ENCODE measurements at regions not wholly inside any gene's neighbourhood (a gene's known extent, or its start where the extent isn't known, plus 50 kb on each side); places are given as distances from the start of the nearest gene placed in this dataset.

GRCh38 chr6:16973545-16974386 lies 128.1 kb upstream of the STMND1 start:
- no peaks in the 10 kb centered on the region for H3K36me3 Mint-ChIP-seq (ENCODE audit: low read depth)
- H3K4me3 Mint-ChIP-seq = no peak overlapping the region
- no peak for TF ChIP-seq CTCF (conservative IDR thresholded peaks at IDR 0.05)
- 88 to 89% methylated on average over 9 to 12 of the region's 12 CpGs for WGBS, 2 experiments (ENCODE audit: insufficient coverage in 1 of 2, insufficient read length in 1 of 2)
- H3K4me3 ChIP-seq (ENCODE audit: low read length) = no peak overlapping the region
- H3K9ac ChIP-seq (ENCODE audit: extremely low read depth, low read length, poor library complexity, severe bottlenecking) = no peak overlapping the region
- H3K27ac Mint-ChIP-seq = no peak overlapping the region
- DNase-seq = no peak
- H3K27me3 Mint-ChIP-seq (ENCODE audit: insufficient read depth) = peaks cover 14% of the 10 kb centered on the region
- no peaks in the 10 kb centered on the region for H3K9me3 Mint-ChIP-seq
- no peaks in the 10 kb centered on the region for H3K27me3 ChIP-seq (ENCODE audit: control insufficient read depth, insufficient read depth, low read length, poor library complexity, severe bottlenecking)
- no peaks in the 10 kb centered on the region for H3K36me3 ChIP-seq (ENCODE audit: control insufficient read depth, insufficient read depth, low read length)
- H3K9me3 ChIP-seq (ENCODE audit: control insufficient read depth, low read length) = no peaks in the 10 kb centered on the region
- peaks cover 5% of the 10 kb centered on the region for H3K4me1 ChIP-seq (ENCODE audit: control insufficient read depth, insufficient read depth, low read length)
- peaks cover 1% of the 10 kb centered on the region for H3K4me1 Mint-ChIP-seq
- H3K27ac ChIP-seq (ENCODE audit: low read depth, low read length) = no peak overlapping the region

GRCh38 chr6:16973051-16973450 lies 128.8 kb upstream of the STMND1 start:
- H3K4me1 ChIP-seq (ENCODE audit: control insufficient read depth, insufficient read depth, low read length) = peaks cover 5% of the 10 kb centered on the region
- no peak overlapping the region for H3K9ac ChIP-seq (ENCODE audit: extremely low read depth, low read length, poor library complexity, severe bottlenecking)
- H3K4me3 ChIP-seq (ENCODE audit: low read length) = no peak overlapping the region
- H3K9me3 ChIP-seq (ENCODE audit: control insufficient read depth, low read length) = no peaks in the 10 kb centered on the region
- DNase-seq = no peak
- no peak overlapping the region for H3K27ac Mint-ChIP-seq
- H3K27me3 Mint-ChIP-seq (ENCODE audit: insufficient read depth) = peaks cover 12% of the 10 kb centered on the region
- H3K4me3 Mint-ChIP-seq = no peak overlapping the region
- no peaks in the 10 kb centered on the region for H3K9me3 Mint-ChIP-seq
- no peak for TF ChIP-seq CTCF (conservative IDR thresholded peaks at IDR 0.05)
- no peaks in the 10 kb centered on the region for H3K36me3 ChIP-seq (ENCODE audit: control insufficient read depth, insufficient read depth, low read length)
- H3K27me3 ChIP-seq (ENCODE audit: control insufficient read depth, insufficient read depth, low read length, poor library complexity, severe bottlenecking) = no peaks in the 10 kb centered on the region
- H3K4me1 Mint-ChIP-seq = peaks cover 1% of the 10 kb centered on the region
- 90 to 93% methylated on average over 5 of the region's 5 CpGs for WGBS, 2 experiments (ENCODE audit: insufficient coverage in 1 of 2, insufficient read length in 1 of 2)
- H3K27ac ChIP-seq (ENCODE audit: low read depth, low read length) = no peak overlapping the region
- no peaks in the 10 kb centered on the region for H3K36me3 Mint-ChIP-seq (ENCODE audit: low read depth)

GRCh38 chr6:16972535-16972934 lies 129.3 kb upstream of the STMND1 start:
- Mint-ChIP-seq H3K4me1 (peaks cover 1% of the 10 kb centered on the region), H3K36me3 (ENCODE audit: low read depth) (no peaks in the 10 kb centered on the region), H3K27me3 (ENCODE audit: insufficient read depth) (peaks cover 12% of the 10 kb centered on the region), H3K4me3 (no peak overlapping the region), H3K9me3 (no peaks in the 10 kb centered on the region), H3K27ac (no peak overlapping the region)
- no peaks in the 10 kb centered on the region for H3K36me3 ChIP-seq (ENCODE audit: control insufficient read depth, insufficient read depth, low read length)
- WGBS, 2 experiments (ENCODE audit: insufficient coverage in 1 of 2, insufficient read length in 1 of 2) = 95 to 100% methylated on average over 2 of the region's 2 CpGs
- no peaks in the 10 kb centered on the region for H3K27me3 ChIP-seq (ENCODE audit: control insufficient read depth, insufficient read depth, low read length, poor library complexity, severe bottlenecking)
- no peaks in the 10 kb centered on the region for H3K9me3 ChIP-seq (ENCODE audit: control insufficient read depth, low read length)
- H3K9ac ChIP-seq (ENCODE audit: extremely low read depth, low read length, poor library complexity, severe bottlenecking) = no peak overlapping the region
- no peak overlapping the region for H3K27ac ChIP-seq (ENCODE audit: low read depth, low read length)
- DNase-seq = no peak
- peaks cover 5% of the 10 kb centered on the region for H3K4me1 ChIP-seq (ENCODE audit: control insufficient read depth, insufficient read depth, low read length)
- H3K4me3 ChIP-seq (ENCODE audit: low read length) = no peak overlapping the region
- TF ChIP-seq CTCF (conservative IDR thresholded peaks at IDR 0.05) = no peak
